Lower leg skin (tissue), 4 donors: ENCODE measurements at regions not wholly inside any gene's neighbourhood (a gene's known extent, or its start where the extent isn't known, plus 50 kb on each side); places are given as distances from the start of the nearest gene placed in this dataset.

Source experiments
- DNase-seq, 2 donors: peaks; one replicate each; pipeline ENCODE4 v3.0.0-alpha.2; 2019; ENCODE audit warnings: low spot score in 2 of 2
- H3K4me3 ChIP-seq: fragments of 200-600 bp; sonication (generic); 2 replicates; pipeline ENCODE4 v1.5.1; 2017; ENCODE audit warnings: mild to moderate bottlenecking, low read depth; ENCODE audit not compliant: poor library complexity, severe bottlenecking
- POLR2A ChIP-seq, 2 donors: fragments of 450-650 bp; IDR thresholded peaks; one replicate each; pipeline ENCODE4 v1.6.1; 2016 to 2017; ENCODE audit warnings: antibody characterized with exemption in 2 of 2, mild to moderate bottlenecking in 1 of 2, moderate library complexity in 1 of 2
- WGBS, 2 donors: methylation state at CpG; one replicate each; pipeline ENCODE4 v1.1.5; 2018; 5-methylcytosine and 5-hydroxymethylcytosine counted together
- intact Hi-C: fragments of 100-400 bp; cut with DNase I; formaldehyde crosslinking; loops from one replicate; pipeline ENCODE4 v1.15.0; 2023; ENCODE audit warnings: low total_unique reads
- TF ChIP-seq, protein P1 (sequence below), 3 donors: fragments of 450-650 bp; IDR thresholded peaks; one replicate each; pipeline ENCODE4 v1.5.1; 2016; ENCODE audit warnings: antibody characterized with exemption in 3 of 3, mild to moderate bottlenecking in 3 of 3, moderate library complexity in 2 of 3

- WGBS, 2 donors, result 77 to 79% methylated on average over 3 of the region's 3 CpGs
- TF ChIP-seq, protein P1, sequence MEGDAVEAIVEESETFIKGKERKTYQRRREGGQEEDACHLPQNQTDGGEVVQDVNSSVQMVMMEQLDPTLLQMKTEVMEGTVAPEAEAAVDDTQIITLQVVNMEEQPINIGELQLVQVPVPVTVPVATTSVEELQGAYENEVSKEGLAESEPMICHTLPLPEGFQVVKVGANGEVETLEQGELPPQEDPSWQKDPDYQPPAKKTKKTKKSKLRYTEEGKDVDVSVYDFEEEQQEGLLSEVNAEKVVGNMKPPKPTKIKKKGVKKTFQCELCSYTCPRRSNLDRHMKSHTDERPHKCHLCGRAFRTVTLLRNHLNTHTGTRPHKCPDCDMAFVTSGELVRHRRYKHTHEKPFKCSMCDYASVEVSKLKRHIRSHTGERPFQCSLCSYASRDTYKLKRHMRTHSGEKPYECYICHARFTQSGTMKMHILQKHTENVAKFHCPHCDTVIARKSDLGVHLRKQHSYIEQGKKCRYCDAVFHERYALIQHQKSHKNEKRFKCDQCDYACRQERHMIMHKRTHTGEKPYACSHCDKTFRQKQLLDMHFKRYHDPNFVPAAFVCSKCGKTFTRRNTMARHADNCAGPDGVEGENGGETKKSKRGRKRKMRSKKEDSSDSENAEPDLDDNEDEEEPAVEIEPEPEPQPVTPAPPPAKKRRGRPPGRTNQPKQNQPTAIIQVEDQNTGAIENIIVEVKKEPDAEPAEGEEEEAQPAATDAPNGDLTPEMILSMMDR (IDR thresholded peaks at IDR 0.05), result no peak
- no peak for TF ChIP-seq POLR2A (IDR thresholded peaks at IDR 0.05)
- intact Hi-C loops, result no loop called here
- no peak for DNase-seq
- no peak overlapping the region for H3K4me3 ChIP-seq
Measured at GRCh38 chr1:90486996-90487395, 230.1 kb downstream of the BARHL2 start.

DNA sequence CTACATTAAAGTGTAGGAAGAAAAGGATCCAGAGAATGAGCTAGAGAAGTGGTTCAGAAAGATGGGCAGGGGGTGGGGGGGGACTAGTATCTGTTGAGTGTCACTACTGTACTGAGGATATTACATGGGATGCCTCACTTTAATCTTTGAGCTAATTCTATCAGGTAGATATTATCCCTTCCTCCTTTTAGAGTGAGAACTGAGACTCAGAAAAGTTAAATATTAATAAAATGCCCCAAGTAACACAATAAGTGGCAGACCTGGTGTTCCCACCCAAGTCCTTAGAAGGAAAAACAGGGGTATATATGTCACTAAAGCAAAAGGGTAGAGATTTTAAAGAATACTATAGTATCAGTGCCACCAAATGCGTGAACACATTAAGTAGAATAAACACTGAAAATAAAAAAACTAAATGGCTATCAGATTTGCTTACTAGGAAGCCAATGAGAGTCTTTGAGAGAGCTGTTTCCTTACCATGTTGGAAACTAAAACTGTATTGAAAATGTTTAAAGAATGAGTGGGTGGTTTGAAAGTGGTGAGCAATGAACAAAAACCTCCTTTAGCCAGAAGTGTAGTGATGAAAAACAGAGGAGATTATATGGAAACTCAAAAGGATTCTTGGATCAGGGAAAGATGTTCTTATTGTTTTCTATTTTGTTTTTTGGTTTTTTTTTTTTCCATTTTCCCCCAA, 230.8 kb downstream of the BARHL2 start:
- intact Hi-C loops, result no loop called here

DNA sequence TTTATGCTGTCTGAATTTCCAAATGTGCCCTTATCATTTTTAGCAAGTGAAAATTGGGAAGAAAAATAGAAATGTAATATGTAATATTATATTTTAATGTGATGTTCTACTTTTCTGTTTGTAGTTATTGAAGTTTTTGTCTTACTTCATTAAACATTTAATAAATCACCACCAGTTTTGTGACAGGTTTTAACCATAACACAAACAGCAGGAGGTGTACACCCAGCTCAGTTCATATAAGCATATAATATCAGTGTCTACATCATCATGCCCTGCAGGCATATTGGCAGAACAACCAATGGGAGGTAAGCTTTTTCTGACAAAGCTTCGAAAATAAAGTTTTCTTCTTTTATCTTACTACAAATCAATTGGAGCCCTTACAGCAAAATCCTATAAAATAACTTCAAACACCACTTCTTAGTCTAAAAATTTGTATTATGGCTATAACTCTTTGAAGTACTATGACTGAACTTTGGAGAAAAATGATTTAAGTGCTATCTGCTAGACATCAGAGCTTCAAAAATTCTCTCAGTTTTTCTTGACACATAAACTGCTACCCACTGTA, 236.7 kb downstream of the BARHL2 start:
- no peak for DNase-seq
- intact Hi-C loops, result no loop called here
- no peak for TF ChIP-seq POLR2A (IDR thresholded peaks at IDR 0.05)
- TF ChIP-seq, protein P1 (IDR thresholded peaks at IDR 0.05), result no peak
- WGBS, 2 donors, result 40% methylated on average over 1 of the region's 1 CpG
- H3K4me3 ChIP-seq, result no peak overlapping the region

More for the DNA sequence above, 230.8 kb downstream of the BARHL2 start:
- TF ChIP-seq, protein P1 (IDR thresholded peaks at IDR 0.05), result no peak
- TF ChIP-seq POLR2A (IDR thresholded peaks at IDR 0.05), result no peak
- 83 to 91% methylated on average over 1 of the region's 1 CpG for WGBS, 2 donors
- no peak for DNase-seq
- H3K4me3 ChIP-seq, result no peak overlapping the region

- DNase-seq, result no peak
- 80 to 85% methylated on average over 3 of the region's 3 CpGs for WGBS, 2 donors
- TF ChIP-seq POLR2A (IDR thresholded peaks at IDR 0.05), result no peak
- TF ChIP-seq, protein P1 (IDR thresholded peaks at IDR 0.05), result no peak
- H3K4me3 ChIP-seq, result no peak overlapping the region
- intact Hi-C loops, result no loop called here
Measured at GRCh38 chr1:90476994-90477393, 240.1 kb downstream of the BARHL2 start.

DNA sequence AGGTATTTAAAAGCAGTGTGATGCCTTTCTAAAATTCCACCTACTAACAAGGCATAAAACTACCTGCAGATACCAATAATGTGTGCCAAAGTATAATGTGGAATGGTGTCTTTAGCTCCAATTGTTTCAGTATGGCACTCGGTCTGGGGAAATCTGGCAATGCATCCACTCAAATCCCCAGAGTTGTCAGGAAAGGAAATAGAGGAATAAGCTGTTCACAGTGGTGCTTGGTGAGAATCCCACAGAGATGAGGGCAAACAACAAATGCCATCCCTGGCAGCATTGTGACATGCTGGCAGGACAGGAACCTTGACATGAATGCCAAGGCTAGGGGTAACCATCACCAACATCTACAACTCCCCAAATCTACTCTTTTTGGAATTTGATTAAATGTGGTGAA, 240.7 kb downstream of the BARHL2 start:
- intact Hi-C loops, result no loop called here
- TF ChIP-seq, protein P1 (IDR thresholded peaks at IDR 0.05), result no peak
- no peak for TF ChIP-seq POLR2A (IDR thresholded peaks at IDR 0.05)
- WGBS, 2 donors, result 55 to 80% methylated on average over 1 of the region's 1 CpG
- no peak for DNase-seq
- H3K4me3 ChIP-seq, result no peak overlapping the region
